ENCODE measurements at regions not wholly inside any gene's neighbourhood (a gene's known extent, or its start where the extent isn't known, plus 50 kb on each side); places are given as distances from the start of the nearest gene placed in this dataset.

DNA sequence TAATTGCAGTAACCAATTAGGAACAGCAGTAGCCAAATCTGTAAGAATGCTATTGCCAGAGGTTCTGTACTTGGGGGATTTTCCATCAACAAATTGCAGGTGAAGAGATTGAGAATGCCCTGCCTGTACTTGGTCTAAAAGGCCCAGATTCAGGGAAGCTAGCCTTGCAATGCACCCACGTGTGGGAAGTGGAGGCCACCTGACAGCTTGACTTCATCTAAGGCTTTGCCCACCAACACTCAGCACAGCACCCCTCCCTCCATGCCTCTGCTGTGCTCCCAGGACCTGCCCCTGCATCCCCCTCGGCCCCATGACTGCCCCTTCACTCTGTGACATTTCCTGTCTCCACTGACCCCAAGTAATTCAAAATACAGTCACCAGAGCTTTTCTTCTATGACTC, 79.1 kb upstream of the CDH5 start:
- Histone ChIP-seq H2AFZ (ENCODE audit: low read depth, low read length) (no peak overlapping the region), H3K4me2 (ENCODE audit: low read length) (no peak overlapping the region), H3K9ac (ENCODE audit: low read length) (no peak overlapping the region), H3K9me3 (ENCODE audit: insufficient read depth, low read depth, low read length) (no peaks in the 10 kb centered on the region), H4K20me1 (ENCODE audit: insufficient read depth, low read length) (no peaks in the 10 kb centered on the region), H3K79me2 (ENCODE audit: insufficient read depth, low read length) (no peaks in the 10 kb centered on the region), H3K27ac (ENCODE audit: low read depth, low read length) (no peak overlapping the region), H3K27me3 (ENCODE audit: insufficient read depth, low read length) (peaks cover 6% of the 10 kb centered on the region), H3K4me3 (ENCODE audit: insufficient read depth, low read depth, low read length) (no peak overlapping the region), H3K4me1 (ENCODE audit: insufficient read depth, low read length) (no peaks in the 10 kb centered on the region), H3K36me3 (ENCODE audit: insufficient read depth, low read length) (no peaks in the 10 kb centered on the region)
- Mint-ChIP-seq H3K27ac (ENCODE audit: unreplicated experiment) (no peak overlapping the region), H3K9me3 (ENCODE audit: unreplicated experiment) (no peaks in the 10 kb centered on the region), H3K4me1 (ENCODE audit: low read depth, unreplicated experiment) (peaks cover 2% of the 10 kb centered on the region), H3K27me3 (ENCODE audit: low read depth, unreplicated experiment) (peaks cover 18% of the 10 kb centered on the region), H3K4me3 (ENCODE audit: unreplicated experiment) (no peak overlapping the region), H3K36me3 (ENCODE audit: low read depth, unreplicated experiment) (no peaks in the 10 kb centered on the region)
- FAIRE-seq (no peak), DNase-seq (ENCODE audit: low read depth) (no peak)
- TF ChIP-seq, protein P1, sequence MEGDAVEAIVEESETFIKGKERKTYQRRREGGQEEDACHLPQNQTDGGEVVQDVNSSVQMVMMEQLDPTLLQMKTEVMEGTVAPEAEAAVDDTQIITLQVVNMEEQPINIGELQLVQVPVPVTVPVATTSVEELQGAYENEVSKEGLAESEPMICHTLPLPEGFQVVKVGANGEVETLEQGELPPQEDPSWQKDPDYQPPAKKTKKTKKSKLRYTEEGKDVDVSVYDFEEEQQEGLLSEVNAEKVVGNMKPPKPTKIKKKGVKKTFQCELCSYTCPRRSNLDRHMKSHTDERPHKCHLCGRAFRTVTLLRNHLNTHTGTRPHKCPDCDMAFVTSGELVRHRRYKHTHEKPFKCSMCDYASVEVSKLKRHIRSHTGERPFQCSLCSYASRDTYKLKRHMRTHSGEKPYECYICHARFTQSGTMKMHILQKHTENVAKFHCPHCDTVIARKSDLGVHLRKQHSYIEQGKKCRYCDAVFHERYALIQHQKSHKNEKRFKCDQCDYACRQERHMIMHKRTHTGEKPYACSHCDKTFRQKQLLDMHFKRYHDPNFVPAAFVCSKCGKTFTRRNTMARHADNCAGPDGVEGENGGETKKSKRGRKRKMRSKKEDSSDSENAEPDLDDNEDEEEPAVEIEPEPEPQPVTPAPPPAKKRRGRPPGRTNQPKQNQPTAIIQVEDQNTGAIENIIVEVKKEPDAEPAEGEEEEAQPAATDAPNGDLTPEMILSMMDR (IDR thresholded peaks at IDR 0.05; ENCODE audit: insufficient read depth, low read depth, low read length): no peak
- TF ChIP-seq EZH2 (IDR thresholded peaks at IDR 0.05; ENCODE audit: insufficient read depth, low read length): no peak

DNA sequence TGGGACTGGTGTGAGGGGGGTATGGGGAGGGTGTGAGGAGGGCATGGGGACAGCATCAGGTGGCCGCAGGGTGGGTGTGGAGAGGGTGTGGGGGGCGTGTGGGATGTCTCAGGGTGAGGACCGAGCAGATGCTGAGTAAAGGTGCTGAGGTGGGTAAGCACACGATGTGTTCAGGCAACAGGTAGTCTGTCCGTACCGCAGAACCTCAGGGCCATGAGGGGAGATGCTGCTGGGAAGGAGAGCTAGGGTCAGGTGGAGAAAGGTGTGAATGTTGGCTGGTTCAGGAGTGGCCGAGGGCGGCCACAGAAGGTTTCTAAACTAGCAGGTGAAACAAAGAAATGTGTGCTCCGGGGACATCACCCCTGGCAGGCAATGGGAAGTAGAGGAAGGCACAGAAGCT, 80.0 kb upstream of the CDH5 start:
- TF ChIP-seq, protein P1 (IDR thresholded peaks at IDR 0.05; ENCODE audit: insufficient read depth, low read depth, low read length): no peak
- no peak for TF ChIP-seq EZH2 (IDR thresholded peaks at IDR 0.05; ENCODE audit: insufficient read depth, low read length)
- no peak overlapping the region for H3K9ac ChIP-seq (ENCODE audit: low read length)
- H3K79me2 ChIP-seq (ENCODE audit: insufficient read depth, low read length): no peaks in the 10 kb centered on the region
- FAIRE-seq (no peak), DNase-seq (ENCODE audit: low read depth) (no peak)
- H3K4me3 ChIP-seq (ENCODE audit: insufficient read depth, low read depth, low read length): no peak overlapping the region
- no peak overlapping the region for H3K27ac ChIP-seq (ENCODE audit: low read depth, low read length)
- H3K4me3 Mint-ChIP-seq (ENCODE audit: unreplicated experiment): no peak overlapping the region
- no peaks in the 10 kb centered on the region for H3K4me1 ChIP-seq (ENCODE audit: insufficient read depth, low read length)
- no peaks in the 10 kb centered on the region for H3K9me3 Mint-ChIP-seq (ENCODE audit: unreplicated experiment)
- H3K9me3 ChIP-seq (ENCODE audit: insufficient read depth, low read depth, low read length): no peaks in the 10 kb centered on the region
- H3K27me3 ChIP-seq (ENCODE audit: insufficient read depth, low read length): peaks cover 8% of the 10 kb centered on the region
- peaks cover 2% of the 10 kb centered on the region for H3K4me1 Mint-ChIP-seq (ENCODE audit: low read depth, unreplicated experiment)
- H3K27ac Mint-ChIP-seq (ENCODE audit: unreplicated experiment): no peak overlapping the region
- H2AFZ ChIP-seq (ENCODE audit: low read depth, low read length): no peak overlapping the region
- H3K27me3 Mint-ChIP-seq (ENCODE audit: low read depth, unreplicated experiment): peaks cover 15% of the 10 kb centered on the region
- H3K4me2 ChIP-seq (ENCODE audit: low read length): no peak overlapping the region
- H3K36me3 Mint-ChIP-seq (ENCODE audit: low read depth, unreplicated experiment): no peaks in the 10 kb centered on the region
- no peaks in the 10 kb centered on the region for H4K20me1 ChIP-seq (ENCODE audit: insufficient read depth, low read length)
- no peaks in the 10 kb centered on the region for H3K36me3 ChIP-seq (ENCODE audit: insufficient read depth, low read length)

DNA sequence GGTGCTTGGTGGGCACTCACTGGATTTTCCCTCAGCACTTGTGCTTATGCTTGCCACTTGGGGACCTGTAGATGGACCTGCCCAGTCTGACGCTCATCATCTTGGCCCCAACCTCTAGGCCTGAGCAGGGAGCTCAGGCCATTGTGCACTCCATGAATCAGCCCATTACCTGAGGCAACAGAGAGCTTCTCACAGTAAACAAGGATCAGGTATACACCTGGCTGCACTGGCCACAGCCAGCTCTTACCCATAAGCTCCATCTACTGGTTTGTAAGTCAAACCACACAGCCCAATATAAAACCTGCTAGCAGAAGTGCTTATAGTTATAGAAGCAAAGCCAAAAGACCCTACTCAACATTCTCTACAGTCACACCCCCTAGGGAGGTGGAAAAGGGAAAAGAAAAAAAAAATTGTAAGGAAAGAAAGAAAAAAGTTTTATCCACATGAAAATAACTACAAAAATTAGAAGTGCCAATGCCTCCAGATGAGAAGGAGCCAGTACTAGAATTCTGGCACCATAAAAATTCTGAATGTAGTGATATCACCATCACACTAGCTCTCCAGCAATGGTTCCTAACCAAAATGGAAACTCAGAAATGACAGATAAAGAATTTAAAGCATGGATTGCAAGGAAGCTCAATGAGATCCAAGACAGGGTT, 87.8 kb upstream of the CDH5 start:
- Mint-ChIP-seq H3K27ac (ENCODE audit: unreplicated experiment) (no peak overlapping the region), H3K4me3 (ENCODE audit: unreplicated experiment) (no peak overlapping the region), H3K9me3 (ENCODE audit: unreplicated experiment) (peaks cover 8% of the 10 kb centered on the region), H3K36me3 (ENCODE audit: low read depth, unreplicated experiment) (no peaks in the 10 kb centered on the region), H3K4me1 (ENCODE audit: low read depth, unreplicated experiment) (peaks cover 2% of the 10 kb centered on the region), H3K27me3 (ENCODE audit: low read depth, unreplicated experiment) (peaks cover 9% of the 10 kb centered on the region)
- FAIRE-seq (no peak), DNase-seq (ENCODE audit: low read depth) (no peak)
- Histone ChIP-seq H3K9me3 (ENCODE audit: insufficient read depth, low read depth, low read length) (no peaks in the 10 kb centered on the region), H3K4me1 (ENCODE audit: insufficient read depth, low read length) (peaks cover 10% of the 10 kb centered on the region), H3K9ac (ENCODE audit: low read length) (no peak overlapping the region), H2AFZ (ENCODE audit: low read depth, low read length) (no peak overlapping the region), H4K20me1 (ENCODE audit: insufficient read depth, low read length) (no peaks in the 10 kb centered on the region), H3K4me3 (ENCODE audit: insufficient read depth, low read depth, low read length) (no peak overlapping the region), H3K27me3 (ENCODE audit: insufficient read depth, low read length) (peaks cover 4% of the 10 kb centered on the region), H3K36me3 (ENCODE audit: insufficient read depth, low read length) (no peaks in the 10 kb centered on the region), H3K4me2 (ENCODE audit: low read length) (no peak overlapping the region), H3K27ac (ENCODE audit: low read depth, low read length) (no peak overlapping the region), H3K79me2 (ENCODE audit: insufficient read depth, low read length) (no peaks in the 10 kb centered on the region)
- TF ChIP-seq, protein P1 (IDR thresholded peaks at IDR 0.05; ENCODE audit: insufficient read depth, low read depth, low read length): no peak
- TF ChIP-seq EZH2 (IDR thresholded peaks at IDR 0.05; ENCODE audit: insufficient read depth, low read length): no peak
